VCaP (cell line): ENCODE measurements at regions not wholly inside any gene's neighbourhood (a gene's known extent, or its start where the extent isn't known, plus 50 kb on each side); places are given as distances from the start of the nearest gene placed in this dataset.
"Not testable (repeated sequence)": the region's sequence is repeated elsewhere in the genome, so short reads cannot be mapped to it uniquely, and the experiment has no call there.

ENCODE experiments used
- H3K27ac ChIP-seq: fragments of 450-650 bp; 2 replicates; pipeline ENCODE4 v1.5.1; 2017
- CTCF ChIP-seq: fragments of 450-650 bp; conservative IDR thresholded peaks from 2 replicates; pipeline ENCODE4 v1.5.1; 2017; ENCODE audit warnings: mild to moderate bottlenecking, moderate library complexity

- no peak for TF ChIP-seq CTCF
These were observed 716.9 kb upstream of the ANO3 start for GRCh38 chr11:25615069-25615468.

GRCh38 chr11:25615841-25616240 is 716.1 kb upstream of the ANO3 start:
- TF ChIP-seq CTCF, result no peak
- H3K27ac ChIP-seq, result no peak overlapping the region

More at GRCh38 chr11:25615069-25615468, 716.9 kb upstream of the ANO3 start:
- H3K27ac ChIP-seq, result no peak overlapping the region

DNA sequence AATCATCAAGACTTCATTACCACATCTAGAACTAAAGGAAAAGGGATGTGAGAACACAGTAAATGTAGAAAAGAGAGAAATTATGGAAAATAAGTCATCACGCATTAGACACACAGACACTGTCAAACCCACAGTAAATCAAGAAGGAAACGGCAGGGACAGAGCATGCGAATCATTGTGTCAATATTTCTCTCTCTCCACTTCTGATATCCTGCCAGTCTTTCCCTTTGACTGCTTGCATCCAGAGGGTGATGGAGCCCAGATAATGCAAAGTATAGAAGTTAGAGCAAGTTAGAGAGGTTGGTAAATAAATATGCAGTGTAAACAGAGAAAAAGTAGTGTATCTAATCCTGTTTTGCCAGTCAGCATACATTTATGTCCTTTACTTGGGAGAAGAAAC is 706.8 kb upstream of the ANO3 start:
- H3K27ac ChIP-seq, result no peak overlapping the region
- no peak for TF ChIP-seq CTCF

GRCh38 chr11:25628030-25628429 is 703.9 kb upstream of the ANO3 start:
- no peak for TF ChIP-seq CTCF
- H3K27ac ChIP-seq, result no peak overlapping the region

DNA sequence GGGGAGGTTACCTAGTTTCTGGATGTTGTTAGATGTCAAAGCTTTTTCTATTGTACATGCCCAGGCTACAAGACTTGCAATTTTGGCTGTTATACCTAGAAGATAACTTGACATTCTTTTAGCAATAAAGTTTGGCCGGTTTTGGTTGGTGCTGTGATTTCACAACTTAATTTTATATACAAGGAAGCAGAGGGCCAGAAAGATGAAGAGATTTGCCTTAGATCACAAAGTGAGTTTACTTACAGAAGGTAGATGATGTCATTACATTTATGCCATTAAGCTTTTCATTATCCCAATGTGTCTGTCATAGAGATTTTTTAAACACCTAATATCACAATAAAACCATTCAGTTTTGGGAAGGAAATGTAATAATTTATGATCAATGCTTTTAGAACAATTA is 698.7 kb upstream of the ANO3 start:
- TF ChIP-seq CTCF, result no peak
- no peak overlapping the region for H3K27ac ChIP-seq

- H3K27ac ChIP-seq, result not testable (repeated sequence)
These were observed 682.7 kb upstream of the ANO3 start for GRCh38 chr11:25649220-25649619.

GRCh38 chr11:25650319-25650718 is 681.6 kb upstream of the ANO3 start:
- H3K27ac ChIP-seq, result no peak overlapping the region

DNA sequence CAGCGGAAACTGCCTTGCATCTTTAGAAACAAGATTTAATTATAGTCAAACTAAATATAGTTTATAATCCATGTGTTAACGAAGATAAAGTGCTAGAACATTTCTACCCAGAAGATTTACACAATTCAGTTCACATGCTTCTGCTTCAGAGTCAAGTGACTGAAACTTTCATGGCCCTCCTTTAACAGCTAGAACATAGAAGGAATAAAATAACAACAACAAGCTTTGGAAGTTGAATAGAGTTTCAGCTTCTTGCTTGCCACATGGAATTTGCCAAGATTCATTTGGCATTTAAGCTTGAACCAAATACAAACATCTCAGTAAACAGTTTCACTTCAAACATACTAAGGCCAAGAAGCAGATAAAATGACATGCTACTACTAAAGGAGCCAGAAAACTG is 676.3 kb upstream of the ANO3 start:
- no peak for TF ChIP-seq CTCF
- no peak overlapping the region for H3K27ac ChIP-seq

More at GRCh38 chr11:25650319-25650718, 681.6 kb upstream of the ANO3 start:
- no peak for TF ChIP-seq CTCF
